HG02885 (cell line): ENCODE measurements at regions not wholly inside any gene's neighbourhood (a gene's known extent, or its start where the extent isn't known, plus 50 kb on each side); places are given as distances from the start of the nearest gene placed in this dataset.
A peak's percentile ranks its signal among the peaks of the same experiment; 100 is the strongest.

Experiments
- ATAC-seq: cut with Tn5 transposase; IDR thresholded peaks from one replicate; pipeline ENCODE4 v1.9.1; 2021; ENCODE audit warnings: mild to moderate bottlenecking; ENCODE audit not compliant: unreplicated experiment, poor library complexity

GRCh38 chr18:10201226-10201625 is 253.2 kb upstream of the APCDD1 start:
- no peak for ATAC-seq

DNA sequence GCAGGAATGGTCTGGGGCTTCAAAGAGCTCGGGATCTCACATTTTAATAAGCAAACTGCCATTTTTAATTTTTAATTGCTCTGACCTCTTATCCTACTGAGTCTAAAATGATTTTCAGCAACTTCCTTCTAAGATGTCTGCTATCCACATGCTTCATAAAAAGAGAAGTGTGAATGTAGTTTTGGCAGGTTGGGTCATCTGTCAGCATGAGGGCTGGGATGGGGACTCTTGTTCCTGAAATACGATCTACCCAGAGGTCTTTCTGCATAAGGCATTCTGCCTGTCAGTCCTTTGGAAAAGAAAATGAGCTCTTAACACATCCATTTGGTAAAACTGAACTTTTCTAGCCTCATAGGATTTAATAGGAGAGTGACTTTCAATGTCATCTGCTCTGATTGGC is 252.8 kb upstream of the APCDD1 start:
- ATAC-seq: no peak

GRCh38 chr18:10202845-10203321 is 251.6 kb upstream of the APCDD1 start:
- no peak for ATAC-seq

- no peak for ATAC-seq
These were observed 249.3 kb upstream of the APCDD1 start for GRCh38 chr18:10205151-10205550.

DNA sequence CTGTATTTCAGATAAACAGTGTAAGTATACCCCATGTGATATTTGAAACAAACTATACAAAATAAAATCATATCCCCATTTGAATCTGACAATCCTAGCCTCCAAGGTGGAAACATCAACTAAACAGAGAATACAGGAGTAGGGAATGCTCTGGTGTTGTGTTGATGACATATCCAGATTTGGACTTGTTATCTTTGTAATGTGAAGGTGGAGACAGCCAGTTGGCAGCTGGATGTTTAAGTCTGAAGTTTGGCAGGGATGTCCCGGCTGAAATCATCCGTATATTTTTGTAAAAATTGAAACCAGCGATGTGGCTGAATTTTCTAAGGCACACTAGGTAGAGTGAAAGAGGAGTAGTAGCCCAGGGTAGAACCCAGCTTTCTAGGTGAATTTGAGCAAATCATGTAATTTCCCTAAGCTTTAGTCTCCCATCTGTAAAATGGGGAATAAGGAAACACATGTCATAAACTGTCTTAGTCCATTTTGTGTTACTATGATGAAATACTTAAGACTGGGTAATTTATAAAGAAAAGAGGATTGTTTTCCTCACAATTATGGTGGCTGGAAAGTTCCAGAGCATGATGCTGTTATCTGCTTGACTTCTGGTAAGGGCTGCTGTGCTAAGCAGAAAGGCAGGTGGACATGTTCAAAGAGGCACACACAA is 246.6 kb upstream of the APCDD1 start:
- ATAC-seq: no peak

GRCh38 chr18:10209302-10209701 is 245.1 kb upstream of the APCDD1 start:
- no peak for ATAC-seq

DNA sequence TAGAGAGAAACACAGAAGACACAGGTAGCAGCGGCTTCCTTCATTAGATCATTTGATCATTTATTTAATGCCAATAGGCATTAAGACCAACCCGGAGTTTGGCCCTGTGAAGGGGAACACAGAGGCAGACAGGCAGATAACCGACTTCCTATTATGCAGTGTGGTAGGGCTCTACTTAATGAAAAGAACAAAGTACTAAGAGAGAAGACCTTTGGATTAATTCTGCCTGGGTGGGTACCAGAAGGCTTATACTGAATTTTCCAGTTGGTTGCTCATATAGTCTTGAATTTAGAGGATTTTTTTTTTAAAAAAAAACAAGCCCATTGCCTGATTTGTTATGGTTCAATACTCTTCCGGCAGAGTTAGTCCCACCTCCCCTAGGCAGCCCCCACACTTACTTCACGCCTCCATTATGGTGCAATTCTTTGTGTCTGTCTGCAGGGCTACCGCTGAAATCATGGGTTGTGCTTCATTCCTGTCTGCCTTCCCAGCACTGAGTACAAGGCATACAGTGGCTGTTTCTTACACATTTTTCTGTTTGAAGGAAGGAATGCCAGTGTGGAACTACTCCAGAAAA is 244.3 kb upstream of the APCDD1 start:
- ATAC-seq: no peak

GRCh38 chr18:10213526-10213925 is 240.9 kb upstream of the APCDD1 start:
- peak; percentile 90 for ATAC-seq

GRCh38 chr18:10215446-10215845 is 239.0 kb upstream of the APCDD1 start:
- no peak for ATAC-seq

GRCh38 chr18:10216791-10217190 is 237.6 kb upstream of the APCDD1 start:
- no peak for ATAC-seq

GRCh38 chr18:10217211-10217610 is 237.2 kb upstream of the APCDD1 start:
- ATAC-seq: no peak

DNA sequence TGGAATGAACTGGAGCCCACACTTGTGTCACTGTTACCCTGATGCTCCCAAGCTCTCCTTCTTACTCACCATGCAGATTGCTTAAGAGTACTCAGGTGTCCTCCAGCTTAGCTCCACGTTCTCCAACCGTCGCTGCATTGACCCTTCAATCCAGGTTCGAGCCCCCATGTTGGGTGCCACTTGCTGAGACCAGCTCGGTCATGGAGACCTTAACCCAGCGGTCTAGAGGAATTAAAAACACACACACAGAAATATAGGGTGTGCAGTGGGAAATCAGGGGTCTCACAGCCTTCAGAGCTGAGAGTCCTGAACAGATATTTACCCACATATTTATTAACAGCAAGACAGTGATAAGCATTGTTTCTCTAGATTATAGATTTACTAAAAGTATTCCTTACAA is 229.1 kb upstream of the APCDD1 start:
- ATAC-seq: no peak

DNA sequence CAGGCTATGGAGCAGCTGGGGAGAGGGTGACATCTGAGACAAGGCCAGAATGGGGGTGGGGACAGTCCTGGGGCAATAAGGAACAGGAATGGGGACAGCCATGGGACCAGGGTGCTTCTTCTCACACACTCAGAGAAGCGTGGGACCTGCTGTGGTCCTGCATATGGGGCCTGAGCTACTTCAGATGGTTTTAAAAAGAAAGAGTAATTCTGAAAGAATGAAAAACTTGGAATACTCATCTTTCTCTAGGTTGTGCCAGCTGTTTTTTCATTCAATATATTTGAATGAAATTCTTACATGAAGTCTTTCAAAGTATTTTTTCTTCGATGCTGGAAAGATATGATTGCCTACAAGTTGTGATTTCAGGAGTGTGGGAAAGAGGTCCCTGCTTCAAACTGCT is 227.5 kb upstream of the APCDD1 start:
- ATAC-seq: no peak

DNA sequence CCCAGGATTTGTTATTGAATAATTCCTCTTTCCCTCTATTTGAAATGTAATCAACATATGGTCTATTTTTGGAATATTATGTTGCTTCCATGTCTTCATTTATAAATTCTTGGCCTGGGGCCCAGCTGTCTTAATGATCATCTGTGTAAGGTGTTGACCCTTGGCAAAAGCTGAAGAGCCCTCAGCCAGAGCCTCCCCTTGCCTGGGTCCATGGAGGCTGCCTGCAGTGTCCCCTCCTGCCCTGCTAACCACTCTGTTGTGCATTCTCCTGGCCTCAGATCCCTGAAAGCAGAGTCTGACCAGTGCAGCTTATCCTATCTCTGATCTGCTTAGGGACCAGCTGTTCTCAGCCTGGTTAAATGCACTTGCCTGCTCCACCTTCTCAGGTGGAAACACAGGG is 226.1 kb upstream of the APCDD1 start:
- ATAC-seq: no peak

DNA sequence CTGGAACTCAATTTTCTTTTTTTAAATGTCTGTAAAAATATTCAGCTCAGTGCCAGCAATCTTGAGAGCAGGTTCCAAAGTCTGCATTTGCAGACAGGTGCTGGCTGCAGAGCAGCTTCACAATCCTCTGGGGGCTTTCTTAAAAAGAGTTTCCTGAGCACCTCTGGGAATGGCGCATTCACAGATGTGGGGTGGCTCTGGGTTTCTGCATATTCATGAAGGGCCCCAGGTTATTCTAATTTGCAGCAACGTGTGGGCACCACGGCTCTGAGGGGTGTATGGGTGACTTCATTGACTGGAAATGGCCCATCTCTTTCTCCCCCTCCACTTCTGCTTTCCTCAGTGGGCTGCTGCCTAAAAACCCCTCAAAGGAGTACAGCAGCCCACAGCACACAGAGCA is 225.0 kb upstream of the APCDD1 start:
- ATAC-seq: no peak

DNA sequence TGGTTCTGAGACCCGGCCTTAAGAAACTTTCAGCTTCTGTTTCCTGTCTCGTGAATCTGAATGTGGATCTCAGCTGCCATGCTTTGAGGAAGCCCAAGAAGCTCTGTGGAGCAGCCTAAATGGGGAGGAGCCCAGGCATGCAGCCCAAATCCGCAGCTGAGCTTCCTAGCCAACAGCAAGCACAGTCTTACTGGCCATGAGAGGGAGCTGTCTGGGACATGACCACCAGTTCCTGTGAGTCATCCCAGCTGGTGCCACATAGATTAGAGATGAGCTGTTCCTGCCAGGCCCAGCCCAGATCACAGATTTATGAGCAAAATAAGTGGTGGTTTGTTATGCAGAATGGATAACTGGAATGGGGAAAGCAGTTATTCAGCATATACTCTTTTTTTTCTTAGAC is 224.4 kb upstream of the APCDD1 start:
- ATAC-seq: no peak

GRCh38 chr18:10231220-10231619 is 223.2 kb upstream of the APCDD1 start:
- no peak for ATAC-seq

DNA sequence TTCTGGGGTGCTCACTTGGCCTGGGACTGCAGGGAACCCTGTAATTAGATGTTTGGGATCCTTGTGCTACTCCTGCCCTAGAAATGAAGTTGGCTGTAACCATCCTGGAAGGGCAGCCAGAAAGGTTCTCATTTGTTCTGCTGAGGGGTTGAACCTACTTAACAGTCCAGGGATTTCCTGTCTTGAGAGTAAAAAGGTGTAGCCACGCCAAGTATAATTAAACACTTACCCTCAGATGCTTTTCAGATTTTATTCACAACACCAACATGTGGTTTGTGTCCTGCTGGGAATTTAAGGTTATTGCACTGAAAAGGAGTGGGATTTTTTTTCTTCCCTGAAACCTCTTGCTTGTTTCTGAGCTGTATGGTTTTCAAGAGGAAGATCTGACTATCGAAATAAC is 222.4 kb upstream of the APCDD1 start:
- no peak for ATAC-seq

- no peak for ATAC-seq
These were observed 221.2 kb upstream of the APCDD1 start for GRCh38 chr18:10233082-10233875.

- ATAC-seq: no peak
These were observed 220.2 kb upstream of the APCDD1 start for GRCh38 chr18:10234281-10234680.

DNA sequence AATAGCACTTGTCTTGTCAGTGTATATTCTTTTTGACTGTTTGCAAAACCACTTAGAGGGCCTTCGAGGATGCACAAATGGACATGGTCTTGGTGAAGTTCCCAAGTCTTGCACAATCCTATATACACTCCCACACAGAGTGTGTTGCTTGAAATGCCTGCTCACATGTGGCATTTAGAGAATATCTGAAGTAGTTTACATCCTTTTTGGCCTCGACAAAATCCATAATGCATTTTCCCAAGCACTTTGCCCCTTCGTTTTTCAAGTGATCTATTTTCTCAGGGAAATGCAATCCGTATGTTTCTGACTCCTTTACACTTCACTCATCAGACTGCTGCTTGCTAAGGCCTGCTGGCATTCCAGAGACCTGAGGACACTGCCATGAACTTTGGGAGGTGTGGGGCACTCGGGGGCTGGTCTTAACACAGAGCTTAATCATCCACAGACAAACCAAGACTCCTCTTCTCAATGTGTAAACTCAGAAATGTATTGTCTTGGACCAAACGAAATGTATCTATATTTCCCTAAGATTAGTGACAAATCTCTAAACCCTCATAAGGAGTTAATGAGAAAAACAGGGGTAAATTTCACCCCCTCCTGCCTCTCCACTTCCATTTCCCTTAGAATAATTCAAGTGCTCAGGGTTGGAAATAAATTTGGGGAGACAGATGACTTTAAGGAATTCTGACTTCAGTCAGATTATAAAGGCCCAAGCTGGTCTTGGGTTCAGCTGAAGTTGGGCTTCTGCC is 219.3 kb upstream of the APCDD1 start:
- no peak for ATAC-seq
